GM23338 (cell line): ENCODE measurements at regions not wholly inside any gene's neighbourhood (a gene's known extent, or its start where the extent isn't known, plus 50 kb on each side); places are given as distances from the start of the nearest gene placed in this dataset.

Experiments
- EZH2 ChIP-seq: fragments of 200-600 bp; sonication (generic); IDR thresholded peaks from one replicate; pipeline ENCODE4 v1.8.0; 2017; ENCODE audit warnings: antibody characterized with exemption, mild to moderate bottlenecking, low read depth; ENCODE audit not compliant: unreplicated experiment
- EZH2phosphoT487 ChIP-seq: fragments of 200-600 bp; sonication (generic); IDR thresholded peaks from one replicate; pipeline ENCODE4 v1.8.1; 2018; ENCODE audit warnings: antibody characterized with exemption; ENCODE audit not compliant: unreplicated experiment
- POLR2AphosphoS5 ChIP-seq: IDR thresholded peaks from 2 replicates; pipeline ENCODE4 v1.6.1; 2016; ENCODE audit warnings: antibody characterized with exemption, low read depth
- TF ChIP-seq, protein P1 (sequence below), 2 experiments: fragments of 200-600 bp in 1 of 2; sonication (generic) in 1 of 2; conservative IDR thresholded peaks; 2 replicates each; pipeline versions ENCODE4 v1.5.1 to v1.6.1; 2016 to 2017; ENCODE audit warnings: antibody characterized with exemption in 2 of 2, low read depth in 2 of 2, mild to moderate bottlenecking in 2 of 2, moderate library complexity in 1 of 2

- TF ChIP-seq EZH2 (no peak), POLR2AphosphoS5 (no peak), EZH2phosphoT487 (no peak)
- TF ChIP-seq, protein P1, sequence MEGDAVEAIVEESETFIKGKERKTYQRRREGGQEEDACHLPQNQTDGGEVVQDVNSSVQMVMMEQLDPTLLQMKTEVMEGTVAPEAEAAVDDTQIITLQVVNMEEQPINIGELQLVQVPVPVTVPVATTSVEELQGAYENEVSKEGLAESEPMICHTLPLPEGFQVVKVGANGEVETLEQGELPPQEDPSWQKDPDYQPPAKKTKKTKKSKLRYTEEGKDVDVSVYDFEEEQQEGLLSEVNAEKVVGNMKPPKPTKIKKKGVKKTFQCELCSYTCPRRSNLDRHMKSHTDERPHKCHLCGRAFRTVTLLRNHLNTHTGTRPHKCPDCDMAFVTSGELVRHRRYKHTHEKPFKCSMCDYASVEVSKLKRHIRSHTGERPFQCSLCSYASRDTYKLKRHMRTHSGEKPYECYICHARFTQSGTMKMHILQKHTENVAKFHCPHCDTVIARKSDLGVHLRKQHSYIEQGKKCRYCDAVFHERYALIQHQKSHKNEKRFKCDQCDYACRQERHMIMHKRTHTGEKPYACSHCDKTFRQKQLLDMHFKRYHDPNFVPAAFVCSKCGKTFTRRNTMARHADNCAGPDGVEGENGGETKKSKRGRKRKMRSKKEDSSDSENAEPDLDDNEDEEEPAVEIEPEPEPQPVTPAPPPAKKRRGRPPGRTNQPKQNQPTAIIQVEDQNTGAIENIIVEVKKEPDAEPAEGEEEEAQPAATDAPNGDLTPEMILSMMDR (conservative IDR thresholded peaks at IDR 0.05; ENCODE audit: low read depth in 2 of 2) = no peak
These were observed 56.2 kb upstream of the DCBLD2 start for GRCh38 chr3:98957681-98958080.
